NT2/D1 (cell line): ENCODE measurements at regions not wholly inside any gene's neighbourhood (a gene's known extent, or its start where the extent isn't known, plus 50 kb on each side); places are given as distances from the start of the nearest gene placed in this dataset.

ENCODE experiments used
- SUZ12 ChIP-seq: IDR thresholded peaks from 2 replicates; pipeline ENCODE4 v1.6.1; 2011; ENCODE audit not compliant: insufficient read length, insufficient read depth; ENCODE audit errors: extremely low read depth
- ZNF274 ChIP-seq: IDR thresholded peaks from 2 replicates; pipeline ENCODE4 v1.6.1; 2011; ENCODE audit warnings: mild to moderate bottlenecking, low read depth, low read length

GRCh38 chr15:62572797-62573196 is 407.7 kb upstream of the C2CD4B start:
- TF ChIP-seq ZNF274 (no peak), SUZ12 (no peak)
